ENCODE measurements at regions not wholly inside any gene's neighbourhood (a gene's known extent, or its start where the extent isn't known, plus 50 kb on each side); places are given as distances from the start of the nearest gene placed in this dataset.
"Not testable (repeated sequence)": the region's sequence is repeated elsewhere in the genome, so short reads cannot be mapped to it uniquely, and the experiment has no call there.

- intact Hi-C loops (cut with DNase I), result no loop called here
- ATAC-seq (no peak), DNase-seq (no peak)
- Histone ChIP-seq H3K4me3 (no peak overlapping the region), H3K9me3 (no peaks in the 10 kb centered on the region), H3K4me1 (no peaks in the 10 kb centered on the region), H3K27ac (no peak overlapping the region), H3K36me3 (no peaks in the 10 kb centered on the region), H3K27me3 (no peaks in the 10 kb centered on the region)
- no peak for TF ChIP-seq CTCF (IDR thresholded peaks at IDR 0.05)
Observed at GRCh38 chr1:72432645-72433267, 150.4 kb upstream of the NEGR1 start.

- H3K4me1 ChIP-seq, result no peaks in the 10 kb centered on the region
- DNase-seq, result no peak
- H3K36me3 ChIP-seq, result no peaks in the 10 kb centered on the region
- no peak overlapping the region for H3K27ac ChIP-seq
- H3K9me3 ChIP-seq, result no peaks in the 10 kb centered on the region
- intact Hi-C loops (cut with DNase I), result no loop called here
- no peak for ATAC-seq
- no peak for TF ChIP-seq CTCF (IDR thresholded peaks at IDR 0.05)
- no peak overlapping the region for H3K4me3 ChIP-seq
- H3K27me3 ChIP-seq, result no peaks in the 10 kb centered on the region
Observed at GRCh38 chr1:72431810-72432209, 149.5 kb upstream of the NEGR1 start.

GRCh38 chr1:72428276-72428675, 145.9 kb upstream of the NEGR1 start:
- intact Hi-C loops (cut with DNase I); H3K27me3 ChIP-seq; DNase-seq; H3K27ac ChIP-seq; H3K9me3 ChIP-seq; H3K36me3 ChIP-seq; H3K4me3 ChIP-seq; H3K4me1 ChIP-seq; ATAC-seq: not testable (repeated sequence)

- H3K4me1 ChIP-seq, result no peaks in the 10 kb centered on the region
- intact Hi-C loops (cut with DNase I), result no loop called here
- DNase-seq, result no peak
- no peak overlapping the region for H3K27ac ChIP-seq
- H3K9me3 ChIP-seq, result no peaks in the 10 kb centered on the region
- H3K27me3 ChIP-seq, result no peaks in the 10 kb centered on the region
- H3K36me3 ChIP-seq, result no peaks in the 10 kb centered on the region
- ATAC-seq, result no peak
- TF ChIP-seq CTCF (IDR thresholded peaks at IDR 0.05), result no peak
- no peak overlapping the region for H3K4me3 ChIP-seq
Observed at GRCh38 chr1:72419229-72419628, 136.9 kb upstream of the NEGR1 start.

- H3K36me3 ChIP-seq, result no peaks in the 10 kb centered on the region
- intact Hi-C loops (cut with DNase I), result no loop called here
- no peaks in the 10 kb centered on the region for H3K4me1 ChIP-seq
- TF ChIP-seq CTCF (IDR thresholded peaks at IDR 0.05), result no peak
- no peak overlapping the region for H3K4me3 ChIP-seq
- no peaks in the 10 kb centered on the region for H3K9me3 ChIP-seq
- H3K27me3 ChIP-seq, result no peaks in the 10 kb centered on the region
- no peak overlapping the region for H3K27ac ChIP-seq
- ATAC-seq (no peak), DNase-seq (no peak)
Observed at GRCh38 chr1:72412286-72412685, 129.9 kb upstream of the NEGR1 start.

- Histone ChIP-seq H3K4me3 (no peak overlapping the region), H3K9me3 (no peaks in the 10 kb centered on the region), H3K27me3 (no peaks in the 10 kb centered on the region), H3K27ac (no peak overlapping the region), H3K4me1 (no peaks in the 10 kb centered on the region), H3K36me3 (no peaks in the 10 kb centered on the region)
- DNase-seq (no peak), ATAC-seq (no peak)
- TF ChIP-seq CTCF (IDR thresholded peaks at IDR 0.05), result no peak
- intact Hi-C loops (cut with DNase I), result no loop called here
Observed at GRCh38 chr1:72399807-72400206, 117.5 kb upstream of the NEGR1 start.
